Gastrocnemius medialis (tissue), 4 donors: ENCODE measurements at regions not wholly inside any gene's neighbourhood (a gene's known extent, or its start where the extent isn't known, plus 50 kb on each side); places are given as distances from the start of the nearest gene placed in this dataset.

Experiments used
- ATAC-seq, 2 donors: fragments of 150-250 bp; one replicate each; pipeline ENCODE4 v1.9.1; 2016
- DNase-seq, 2 donors: peaks; one replicate each; pipeline ENCODE4 v3.0.0-alpha.2; 2019
- H3K27ac ChIP-seq, 4 donors: fragments of 200-600 bp; sonication (generic); 1 replicate in 1 of 4; 2 replicates in 3 of 4; pipeline ENCODE4 v1.5.1; 2016 to 2018; ENCODE audit warnings: mild to moderate bottlenecking in 2 of 4, moderate library complexity in 1 of 4
- H3K27me3 ChIP-seq, 3 donors: fragments of 200-600 bp; sonication (generic) in 2 of 3; 1 replicate in 1 of 3; 2 replicates in 2 of 3; pipeline versions ENCODE4 v1.5.1 to v1.6.0; 2016 to 2019; ENCODE audit warnings: mild to moderate bottlenecking in 1 of 3, moderate library complexity in 1 of 3
- H3K36me3 ChIP-seq, 2 donors: fragments of 200-600 bp; sonication (generic) in 1 of 2; one replicate each; pipeline ENCODE4 v1.5.1; 2017 to 2018
- H3K4me1 ChIP-seq, 2 donors: fragments of 200-600 bp; sonication (generic) in 1 of 2; one replicate each; pipeline ENCODE4 v1.5.1; 2016 to 2017; ENCODE audit warnings: mild to moderate bottlenecking in 2 of 2
- H3K4me3 ChIP-seq, 4 donors: fragments of 200-600 bp; sonication (generic) in 3 of 4; 1 replicate in 1 of 4; 2 replicates in 3 of 4; pipeline ENCODE4 v1.5.1; 2016 to 2019; ENCODE audit warnings: mild to moderate bottlenecking in 2 of 4
- H3K9me3 ChIP-seq, 3 donors: fragments of 200-600 bp; sonication (generic) in 2 of 3; 1 replicate in 1 of 3; 2 replicates in 2 of 3; pipeline ENCODE4 v1.5.1; 2016 to 2019
- POLR2A ChIP-seq, 2 donors: fragments of 450-650 bp; IDR thresholded peaks; one replicate each; pipeline ENCODE4 v1.6.1; 2017; ENCODE audit warnings: antibody characterized with exemption in 2 of 2, mild to moderate bottlenecking in 2 of 2, moderate library complexity in 2 of 2
- in situ Hi-C, 4 donors: fragments of 200-750 bp; cut with MboI; loops; one replicate each; pipeline versions ENCODE4 v1.15.0 to v1.8.0; 2017; ENCODE audit warnings: low sequenced_read_pairs in 4 of 4
- intact Hi-C: fragments of 100-400 bp; cut with DNase I; formaldehyde crosslinking; loops from one replicate; pipeline ENCODE4 v1.15.1; 2023; ENCODE audit warnings: low total_unique reads
- TF ChIP-seq, protein P1 (sequence below), 5 experiments: fragments of 450-650 bp in 3 of 5; fragments of 200-600 bp in 2 of 5; sonication (generic) in 2 of 5; IDR thresholded peaks in 4 of 5; conservative IDR thresholded peaks in 1 of 5; 1 replicate in 4 of 5; 2 replicates in 1 of 5; pipeline ENCODE4 v1.5.1; 2016 to 2019; ENCODE audit warnings: antibody characterized with exemption in 5 of 5, mild to moderate bottlenecking in 3 of 5, moderate library complexity in 3 of 5

DNA sequence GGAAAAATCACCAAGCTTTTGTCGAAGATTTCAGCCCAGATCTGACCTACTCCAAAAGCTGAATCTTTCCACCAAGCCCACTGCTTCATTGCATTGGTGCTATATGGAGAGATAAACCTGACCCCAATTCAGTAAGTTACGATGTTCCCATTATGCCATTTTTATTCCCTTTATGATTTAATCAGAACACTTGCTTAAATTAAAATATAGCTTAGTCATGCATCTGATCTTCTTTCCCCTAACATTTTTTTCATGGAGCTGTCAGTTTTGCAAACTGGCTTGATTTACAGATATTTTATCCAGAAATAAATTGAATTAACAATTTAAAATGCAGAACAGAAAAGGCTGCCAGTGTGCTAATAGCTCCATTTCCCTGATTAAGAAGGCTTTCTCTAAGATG, 503.5 kb upstream of the C1orf87 start:
- H3K4me1 ChIP-seq: peaks cover 3 to 11% of the 10 kb centered on the region in 2 donors
- H3K9me3 ChIP-seq: no peaks in the 10 kb centered on the region
- TF ChIP-seq POLR2A (IDR thresholded peaks at IDR 0.05): no peak
- TF ChIP-seq, protein P1, sequence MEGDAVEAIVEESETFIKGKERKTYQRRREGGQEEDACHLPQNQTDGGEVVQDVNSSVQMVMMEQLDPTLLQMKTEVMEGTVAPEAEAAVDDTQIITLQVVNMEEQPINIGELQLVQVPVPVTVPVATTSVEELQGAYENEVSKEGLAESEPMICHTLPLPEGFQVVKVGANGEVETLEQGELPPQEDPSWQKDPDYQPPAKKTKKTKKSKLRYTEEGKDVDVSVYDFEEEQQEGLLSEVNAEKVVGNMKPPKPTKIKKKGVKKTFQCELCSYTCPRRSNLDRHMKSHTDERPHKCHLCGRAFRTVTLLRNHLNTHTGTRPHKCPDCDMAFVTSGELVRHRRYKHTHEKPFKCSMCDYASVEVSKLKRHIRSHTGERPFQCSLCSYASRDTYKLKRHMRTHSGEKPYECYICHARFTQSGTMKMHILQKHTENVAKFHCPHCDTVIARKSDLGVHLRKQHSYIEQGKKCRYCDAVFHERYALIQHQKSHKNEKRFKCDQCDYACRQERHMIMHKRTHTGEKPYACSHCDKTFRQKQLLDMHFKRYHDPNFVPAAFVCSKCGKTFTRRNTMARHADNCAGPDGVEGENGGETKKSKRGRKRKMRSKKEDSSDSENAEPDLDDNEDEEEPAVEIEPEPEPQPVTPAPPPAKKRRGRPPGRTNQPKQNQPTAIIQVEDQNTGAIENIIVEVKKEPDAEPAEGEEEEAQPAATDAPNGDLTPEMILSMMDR (IDR thresholded peaks at IDR 0.05 in 4 of 5, conservative IDR thresholded peaks at IDR 0.05 in 1 of 5): no peak
- ATAC-seq (no peak), DNase-seq (no peak)
- no peak overlapping the region for H3K4me3 ChIP-seq
- no peak overlapping the region for H3K27ac ChIP-seq
- H3K36me3 ChIP-seq: no peaks in the 10 kb centered on the region
- intact Hi-C loops: no loop called here
- in situ Hi-C loops: no loop called here
- no peaks in the 10 kb centered on the region for H3K27me3 ChIP-seq

DNA sequence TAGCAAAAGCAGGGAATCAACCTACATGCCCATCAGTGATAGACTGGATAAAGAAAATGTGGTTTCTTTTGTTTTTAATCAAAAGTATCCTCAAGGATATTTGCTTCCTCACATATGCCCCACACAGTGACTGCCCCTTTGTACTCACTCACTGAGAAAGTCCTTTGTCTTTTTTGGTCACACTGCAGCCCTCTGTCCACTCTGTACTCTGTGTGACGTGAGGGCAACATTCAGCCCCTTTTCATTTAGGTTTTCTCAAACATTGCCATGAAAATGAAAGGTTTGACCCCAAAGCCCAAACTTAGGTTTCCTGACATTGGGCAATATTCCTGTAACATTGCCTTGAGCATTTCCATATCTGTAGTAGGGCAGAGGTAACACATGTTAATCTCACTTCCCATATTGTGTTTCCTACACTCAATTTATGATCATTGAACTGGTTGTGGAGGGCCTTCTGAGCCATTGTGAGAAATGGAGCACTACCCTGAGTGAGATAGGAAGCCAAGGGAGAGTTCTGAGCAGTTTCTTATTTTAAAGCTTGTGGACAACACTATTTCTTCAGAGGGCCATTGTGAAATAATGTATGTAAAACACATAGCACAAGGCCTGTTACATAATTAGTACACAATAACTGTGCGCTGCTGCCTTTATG, 501.9 kb upstream of the C1orf87 start:
- ATAC-seq (no peak), DNase-seq (no peak)
- in situ Hi-C loops: no loop called here
- intact Hi-C loops: no loop called here
- H3K27ac ChIP-seq: no peak overlapping the region
- H3K36me3 ChIP-seq: no peaks in the 10 kb centered on the region
- H3K4me1 ChIP-seq: peaks cover 3 to 11% of the 10 kb centered on the region in 2 donors
- H3K9me3 ChIP-seq: no peaks in the 10 kb centered on the region
- no peak for TF ChIP-seq POLR2A (IDR thresholded peaks at IDR 0.05)
- TF ChIP-seq, protein P1 (IDR thresholded peaks at IDR 0.05 in 4 of 5, conservative IDR thresholded peaks at IDR 0.05 in 1 of 5): no peak
- H3K4me3 ChIP-seq: no peak overlapping the region
- H3K27me3 ChIP-seq: no peaks in the 10 kb centered on the region

DNA sequence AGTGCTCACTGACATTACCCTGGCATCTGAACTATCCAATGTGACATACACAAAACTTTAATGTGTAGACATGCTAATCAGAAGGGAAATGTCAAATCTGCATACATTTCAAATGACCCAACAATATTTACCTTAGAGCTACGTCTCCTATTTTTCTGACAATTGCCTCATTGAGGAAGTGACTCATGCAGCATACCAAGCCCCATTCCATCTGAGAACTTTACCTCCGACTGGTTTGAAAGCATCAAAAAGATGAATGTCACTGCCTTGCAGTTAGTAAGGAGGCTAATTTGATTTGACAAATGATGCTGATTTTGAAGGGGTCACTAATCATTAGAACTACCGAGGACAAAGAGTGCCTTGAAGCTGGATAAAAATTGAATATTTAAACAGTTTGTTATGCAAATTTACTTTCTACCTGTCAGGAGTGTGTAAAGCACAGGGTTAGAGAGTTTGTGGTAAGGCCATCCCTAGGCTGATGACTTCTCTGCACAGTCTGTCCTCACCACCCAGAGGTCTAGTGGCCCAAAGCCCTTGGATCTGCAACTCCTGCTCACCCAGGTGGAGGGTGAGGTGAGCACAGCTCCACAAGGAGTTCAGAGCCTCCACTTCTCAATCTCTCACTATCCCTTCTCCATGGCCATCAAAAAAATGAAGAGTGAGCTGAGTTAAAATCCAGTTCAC, 500.3 kb upstream of the C1orf87 start:
- H3K36me3 ChIP-seq: no peaks in the 10 kb centered on the region
- peaks cover 3 to 11% of the 10 kb centered on the region in 2 donors for H3K4me1 ChIP-seq
- H3K27me3 ChIP-seq: no peaks in the 10 kb centered on the region
- H3K9me3 ChIP-seq: no peaks in the 10 kb centered on the region
- in situ Hi-C loops (no loop called here), intact Hi-C loops (no loop called here)
- TF ChIP-seq, protein P1 (IDR thresholded peaks at IDR 0.05 in 4 of 5, conservative IDR thresholded peaks at IDR 0.05 in 1 of 5): no peak
- no peak for TF ChIP-seq POLR2A (IDR thresholded peaks at IDR 0.05)
- DNase-seq: no peak
- ATAC-seq: no peak
- peak overlapping the region in 2 of 4 donors; percentile 2 to 38 for H3K27ac ChIP-seq
- H3K4me3 ChIP-seq: no peak overlapping the region

DNA sequence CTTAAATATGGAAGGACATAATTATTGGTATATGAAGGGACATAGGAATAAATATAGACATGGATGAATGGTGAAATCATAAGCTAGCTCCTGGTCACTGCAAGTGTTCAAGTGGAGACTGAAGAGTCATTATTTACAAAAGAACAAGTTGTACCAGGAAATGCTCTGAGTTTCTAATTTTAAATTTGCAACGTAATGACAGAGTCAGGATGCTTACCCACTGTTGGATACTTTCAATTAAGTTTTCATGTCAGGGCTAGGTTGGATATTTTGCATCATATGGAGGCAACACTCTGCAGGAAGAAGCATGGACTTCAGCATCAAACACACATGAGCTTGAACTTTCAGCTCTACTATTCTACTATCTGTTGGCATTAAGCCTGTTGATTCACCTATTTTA, 499.6 kb upstream of the C1orf87 start:
- intact Hi-C loops: no loop called here
- DNase-seq (no peak), ATAC-seq (peak; percentile 51 to 79)
- H3K27me3 ChIP-seq: no peaks in the 10 kb centered on the region
- no peaks in the 10 kb centered on the region for H3K36me3 ChIP-seq
- no peak overlapping the region for H3K4me3 ChIP-seq
- peak overlapping the region; percentile 24 to 45 (median 31) for H3K27ac ChIP-seq
- H3K4me1 ChIP-seq: peaks cover 3 to 11% of the 10 kb centered on the region in 2 donors
- H3K9me3 ChIP-seq: no peaks in the 10 kb centered on the region
- in situ Hi-C loops: no loop called here
- TF ChIP-seq POLR2A (IDR thresholded peaks at IDR 0.05): no peak

DNA sequence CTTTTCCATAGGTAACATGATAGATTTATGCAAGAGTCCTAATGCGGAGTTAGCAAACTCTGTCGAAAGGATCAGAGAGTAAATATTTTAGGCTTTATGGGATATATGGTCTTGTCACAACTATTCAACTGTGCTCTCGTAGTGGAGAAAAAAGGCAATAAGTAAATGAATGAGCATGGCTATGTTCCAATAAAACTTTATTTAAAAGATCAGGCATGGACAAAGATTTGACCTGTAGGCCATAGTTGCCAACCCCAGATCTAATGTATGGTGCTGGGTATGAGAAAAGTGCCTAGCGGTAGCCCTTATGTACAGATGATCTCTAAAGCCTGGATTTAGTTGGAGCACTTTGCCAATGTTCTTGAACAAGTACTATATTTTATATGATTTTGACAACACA, 498.8 kb upstream of the C1orf87 start:
- TF ChIP-seq, protein P1 (IDR thresholded peaks at IDR 0.05 in 4 of 5, conservative IDR thresholded peaks at IDR 0.05 in 1 of 5): no peak
- no peak for TF ChIP-seq POLR2A (IDR thresholded peaks at IDR 0.05)
- peak overlapping the region in 3 of 4 donors; percentile 24 to 45 (median 30) for H3K27ac ChIP-seq
- no peak for ATAC-seq
- intact Hi-C loops (no loop called here), in situ Hi-C loops (no loop called here)
- no peaks in the 10 kb centered on the region for H3K9me3 ChIP-seq
- peaks cover 3 to 11% of the 10 kb centered on the region in 2 donors for H3K4me1 ChIP-seq
- no peaks in the 10 kb centered on the region for H3K27me3 ChIP-seq
- DNase-seq: no peak
- H3K4me3 ChIP-seq: no peak overlapping the region
- no peaks in the 10 kb centered on the region for H3K36me3 ChIP-seq
